Peyer's patch (tissue), 4 donors: ENCODE measurements at regions not wholly inside any gene's neighbourhood (a gene's known extent, or its start where the extent isn't known, plus 50 kb on each side); places are given as distances from the start of the nearest gene placed in this dataset.

Source experiments
- POLR2A ChIP-seq, 2 donors: fragments of 450-650 bp; IDR thresholded peaks; one replicate each; pipeline ENCODE4 v1.5.1; 2017; ENCODE audit warnings: antibody characterized with exemption in 2 of 2, mild to moderate bottlenecking in 2 of 2, moderate library complexity in 2 of 2
- TF ChIP-seq, protein P1 (sequence below), 6 experiments: fragments of 450-650 bp in 4 of 6; fragments of 200-600 bp in 2 of 6; sonication (generic) in 1 of 6; IDR thresholded peaks; one replicate each; pipeline ENCODE4 v1.5.1; 2017 to 2019; ENCODE audit warnings: antibody characterized with exemption in 6 of 6, mild to moderate bottlenecking in 3 of 6, moderate library complexity in 1 of 6

GRCh38 chr4:35697210-35697736 is 547.0 kb downstream of the ARAP2 start:
- TF ChIP-seq, protein P1, sequence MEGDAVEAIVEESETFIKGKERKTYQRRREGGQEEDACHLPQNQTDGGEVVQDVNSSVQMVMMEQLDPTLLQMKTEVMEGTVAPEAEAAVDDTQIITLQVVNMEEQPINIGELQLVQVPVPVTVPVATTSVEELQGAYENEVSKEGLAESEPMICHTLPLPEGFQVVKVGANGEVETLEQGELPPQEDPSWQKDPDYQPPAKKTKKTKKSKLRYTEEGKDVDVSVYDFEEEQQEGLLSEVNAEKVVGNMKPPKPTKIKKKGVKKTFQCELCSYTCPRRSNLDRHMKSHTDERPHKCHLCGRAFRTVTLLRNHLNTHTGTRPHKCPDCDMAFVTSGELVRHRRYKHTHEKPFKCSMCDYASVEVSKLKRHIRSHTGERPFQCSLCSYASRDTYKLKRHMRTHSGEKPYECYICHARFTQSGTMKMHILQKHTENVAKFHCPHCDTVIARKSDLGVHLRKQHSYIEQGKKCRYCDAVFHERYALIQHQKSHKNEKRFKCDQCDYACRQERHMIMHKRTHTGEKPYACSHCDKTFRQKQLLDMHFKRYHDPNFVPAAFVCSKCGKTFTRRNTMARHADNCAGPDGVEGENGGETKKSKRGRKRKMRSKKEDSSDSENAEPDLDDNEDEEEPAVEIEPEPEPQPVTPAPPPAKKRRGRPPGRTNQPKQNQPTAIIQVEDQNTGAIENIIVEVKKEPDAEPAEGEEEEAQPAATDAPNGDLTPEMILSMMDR (IDR thresholded peaks at IDR 0.05) = no peak
- TF ChIP-seq POLR2A (IDR thresholded peaks at IDR 0.05) = no peak
